Loucy (cell line): ENCODE measurements at regions not wholly inside any gene's neighbourhood (a gene's known extent, or its start where the extent isn't known, plus 50 kb on each side); places are given as distances from the start of the nearest gene placed in this dataset.

ENCODE experiments used
- CTCF ChIP-seq: fragments of 200-600 bp; sonication (generic); conservative IDR thresholded peaks from 2 replicates; pipeline ENCODE4 v1.5.1; 2014; ENCODE audit warnings: mild to moderate bottlenecking, antibody characterized with exemption, low read length
- EZH2phosphoT487 ChIP-seq: fragments of 200-600 bp; IDR thresholded peaks from 2 replicates; pipeline ENCODE4 v1.6.1; 2018; ENCODE audit warnings: antibody characterized with exemption, mild to moderate bottlenecking, moderate library complexity, borderline replicate concordance

GRCh38 chr5:152987131-152987530, 503.3 kb upstream of the GRIA1 start:
- TF ChIP-seq CTCF (no peak), EZH2phosphoT487 (no peak)
